Stimulated activated CD4-positive, alpha-beta T cell treated with anti-CD3 and anti-CD28 coated beads, TNF-alpha, amount 100 ng/mL, for 48 hours (primary cell): ENCODE measurements at regions not wholly inside any gene's neighbourhood (a gene's known extent, or its start where the extent isn't known, plus 50 kb on each side); places are given as distances from the start of the nearest gene placed in this dataset.

ENCODE experiments used
- DNase-seq, 3 donors: peaks; one replicate each; pipeline ENCODE4 v3.0.0-alpha.2; 2020; ENCODE audit warnings: low read depth in 3 of 3

- DNase-seq = no peak
Observed at GRCh38 chr2:41775366-41776025, 272.3 kb upstream of the PKDCC start.

- no peak for DNase-seq
Observed at GRCh38 chr2:41779888-41780287, 267.9 kb upstream of the PKDCC start.

- DNase-seq = peak in 1 of 3 donors; percentile 15
Observed at GRCh38 chr2:41782306-41783158, 265.3 kb upstream of the PKDCC start.

- no peak for DNase-seq
Observed at GRCh38 chr2:41784496-41784895, 263.3 kb upstream of the PKDCC start.

GRCh38 chr2:41785251-41786022 lies 262.4 kb upstream of the PKDCC start:
- DNase-seq = no peak

- DNase-seq = peak in 1 of 3 donors; percentile 4
Observed at GRCh38 chr2:41791523-41791922, 256.3 kb upstream of the PKDCC start.

GRCh38 chr2:41803361-41803760 lies 244.5 kb upstream of the PKDCC start:
- DNase-seq = no peak

- DNase-seq = no peak
Observed at GRCh38 chr2:41806286-41806685, 241.5 kb upstream of the PKDCC start.

- no peak for DNase-seq
Observed at GRCh38 chr2:41821167-41821566, 226.7 kb upstream of the PKDCC start.

- no peak for DNase-seq
Observed at GRCh38 chr2:41826921-41827320, 220.9 kb upstream of the PKDCC start.

- no peak for DNase-seq
Observed at GRCh38 chr2:41827354-41827971, 220.4 kb upstream of the PKDCC start.

GRCh38 chr2:41828052-41828643 lies 219.7 kb upstream of the PKDCC start:
- no peak for DNase-seq

- no peak for DNase-seq
Observed at GRCh38 chr2:41829052-41829451, 218.8 kb upstream of the PKDCC start.

GRCh38 chr2:41830600-41830999 lies 217.2 kb upstream of the PKDCC start:
- DNase-seq = no peak

GRCh38 chr2:41832218-41832617 lies 215.6 kb upstream of the PKDCC start:
- no peak for DNase-seq

- no peak for DNase-seq
Observed at GRCh38 chr2:41835401-41835800, 212.4 kb upstream of the PKDCC start.

- no peak for DNase-seq
Observed at GRCh38 chr2:41836948-41837347, 210.9 kb upstream of the PKDCC start.

GRCh38 chr2:41837610-41838009 lies 210.2 kb upstream of the PKDCC start:
- DNase-seq = no peak

- DNase-seq = peak; percentile 92 to 95 (median 93)
Observed at GRCh38 chr2:41840702-41841551, 206.9 kb upstream of the PKDCC start.

GRCh38 chr2:41846962-41847361 lies 200.9 kb upstream of the PKDCC start:
- DNase-seq = no peak
